NCI-H2227 (cell line): ENCODE measurements at regions not wholly inside any gene's neighbourhood (a gene's known extent, or its start where the extent isn't known, plus 50 kb on each side); places are given as distances from the start of the nearest gene placed in this dataset.

Experiments
- DNase-seq: peaks from one replicate; lab custom pipeline; 2025; ENCODE audit not compliant: unreplicated experiment; lab: John Stamatoyannopoulos, UW

DNA sequence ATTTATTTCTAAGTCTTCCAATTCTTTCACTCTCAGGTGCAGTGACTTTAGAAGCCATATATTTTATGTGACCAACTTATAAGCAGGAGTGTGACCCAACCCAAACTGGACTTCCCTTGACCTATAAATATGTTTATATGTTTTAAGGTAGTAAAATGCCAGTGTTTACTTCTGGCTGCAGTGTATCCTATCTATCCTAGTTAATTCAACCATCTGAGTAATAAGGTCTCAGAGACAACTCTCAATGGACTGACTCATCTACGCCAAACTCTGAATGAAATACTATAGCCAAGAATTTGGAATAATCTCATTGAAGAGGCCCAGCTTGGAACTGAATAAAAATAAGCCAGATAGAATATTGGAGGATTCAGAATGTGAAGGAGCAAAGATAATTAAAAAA lies 544.5 kb upstream of the SORCS1 start:
- no peak for DNase-seq

DNA sequence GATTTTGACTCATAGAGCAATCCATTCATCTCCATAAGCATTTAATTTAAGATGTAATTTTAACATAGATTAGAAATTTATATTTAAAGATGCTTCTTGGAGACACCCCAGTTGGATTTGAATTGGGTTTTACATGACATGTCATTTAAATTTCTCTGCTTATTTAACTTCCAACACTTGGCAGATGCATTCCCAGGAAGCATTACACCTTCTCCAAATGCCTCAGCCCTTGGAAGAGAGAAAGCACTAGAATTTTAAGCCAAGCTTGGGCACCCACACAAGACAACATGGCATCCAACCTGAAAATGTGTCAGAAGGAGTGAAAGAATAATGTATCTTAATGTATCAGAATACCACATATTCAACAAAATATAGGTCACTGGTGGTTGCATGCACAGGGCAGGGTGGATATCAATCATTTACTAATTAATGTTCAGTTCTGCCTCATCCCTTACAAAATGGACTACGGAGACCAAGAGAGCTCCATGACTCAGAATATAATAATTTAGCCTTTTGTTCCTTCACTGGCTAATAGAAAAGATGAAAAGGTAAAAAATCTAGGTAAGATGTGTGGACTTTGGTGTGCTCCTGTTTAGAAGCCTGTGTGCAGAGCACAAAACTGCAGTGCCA lies 541.7 kb upstream of the SORCS1 start:
- no peak for DNase-seq

DNA sequence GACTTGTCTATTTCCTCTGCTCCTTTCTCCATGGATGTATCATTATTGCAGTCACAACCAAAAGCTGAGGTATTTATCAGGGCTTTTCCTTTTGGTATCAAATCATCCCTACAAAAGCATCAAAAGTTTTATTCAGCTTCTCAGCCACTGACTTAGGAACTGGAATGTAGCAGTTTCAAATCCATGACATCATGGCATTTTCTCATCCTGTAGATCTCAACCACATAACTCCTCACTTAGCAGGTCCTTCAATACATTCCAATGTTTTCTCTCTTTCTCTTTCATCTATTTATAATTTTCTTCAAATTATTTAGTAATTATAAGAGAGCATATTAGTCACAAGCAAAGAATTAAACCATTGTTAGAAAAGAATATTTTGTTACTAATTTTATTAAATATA lies 537.4 kb upstream of the SORCS1 start:
- DNase-seq, result no peak

GRCh38 chr10:107692072-107692471 lies 527.6 kb upstream of the SORCS1 start:
- no peak for DNase-seq

DNA sequence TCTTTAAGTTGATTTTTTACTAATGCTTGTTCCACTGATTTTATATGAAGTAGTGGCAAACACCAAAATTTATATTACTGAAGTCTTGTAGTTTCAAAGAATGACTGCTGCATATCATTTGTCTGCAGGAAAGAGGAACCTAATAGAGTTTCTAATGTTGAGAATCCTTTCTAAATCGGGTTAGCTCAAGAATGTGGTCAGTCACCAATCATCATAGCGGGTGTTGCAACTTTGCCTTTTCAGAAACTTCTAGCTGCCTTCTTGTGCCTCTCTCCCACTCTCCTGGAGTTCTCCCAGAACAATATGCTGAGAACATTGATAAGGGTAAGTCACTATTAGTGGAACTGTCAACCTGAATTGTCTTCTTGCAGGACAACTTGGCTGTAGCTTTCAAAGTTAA lies 524.8 kb upstream of the SORCS1 start:
- no peak for DNase-seq

- no peak for DNase-seq
Observed at GRCh38 chr10:107687701-107688100, 523.2 kb upstream of the SORCS1 start.

DNA sequence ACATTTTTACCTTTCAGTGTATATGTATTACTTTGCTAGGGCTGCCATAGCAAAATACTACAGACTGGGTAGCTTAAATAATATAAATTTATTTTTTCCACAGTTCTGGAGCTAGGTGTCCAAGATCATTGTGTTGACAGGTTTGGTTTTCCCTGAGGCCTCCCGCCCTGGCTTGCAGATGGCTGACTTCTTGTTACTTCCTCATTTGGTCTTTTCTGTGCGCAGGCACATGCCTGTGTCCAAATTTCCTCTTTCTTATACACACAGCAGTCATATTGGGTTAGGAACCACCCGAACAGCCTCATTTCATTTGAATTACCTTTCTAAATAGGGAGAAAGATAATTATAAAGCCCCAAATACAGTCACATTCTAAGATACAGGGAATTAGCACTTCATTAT lies 521.6 kb upstream of the SORCS1 start:
- DNase-seq, result no peak

GRCh38 chr10:107671960-107672359 lies 507.5 kb upstream of the SORCS1 start:
- no peak for DNase-seq

GRCh38 chr10:107666214-107666613 lies 501.7 kb upstream of the SORCS1 start:
- DNase-seq, result no peak

DNA sequence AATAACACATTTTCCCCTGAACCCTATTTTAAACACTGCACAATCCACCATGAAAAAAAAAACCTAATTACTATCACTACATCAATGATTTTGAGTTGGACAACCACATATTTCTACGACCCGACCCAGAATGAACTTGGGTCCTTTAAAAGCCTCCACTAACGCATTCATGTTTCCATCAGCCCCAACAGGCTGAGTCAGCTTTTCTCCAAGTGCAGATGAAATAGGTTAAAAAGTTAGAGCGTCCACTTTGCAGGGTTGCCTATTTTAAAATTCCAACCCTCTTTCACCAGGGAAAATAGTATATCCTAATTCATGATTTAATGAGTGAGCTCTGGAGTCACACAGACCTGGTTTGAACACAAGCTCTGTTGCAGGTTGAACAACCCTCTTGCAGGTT lies 501.0 kb upstream of the SORCS1 start:
- no peak for DNase-seq

GRCh38 chr10:107657851-107658250 lies 493.3 kb upstream of the SORCS1 start:
- DNase-seq, result no peak

DNA sequence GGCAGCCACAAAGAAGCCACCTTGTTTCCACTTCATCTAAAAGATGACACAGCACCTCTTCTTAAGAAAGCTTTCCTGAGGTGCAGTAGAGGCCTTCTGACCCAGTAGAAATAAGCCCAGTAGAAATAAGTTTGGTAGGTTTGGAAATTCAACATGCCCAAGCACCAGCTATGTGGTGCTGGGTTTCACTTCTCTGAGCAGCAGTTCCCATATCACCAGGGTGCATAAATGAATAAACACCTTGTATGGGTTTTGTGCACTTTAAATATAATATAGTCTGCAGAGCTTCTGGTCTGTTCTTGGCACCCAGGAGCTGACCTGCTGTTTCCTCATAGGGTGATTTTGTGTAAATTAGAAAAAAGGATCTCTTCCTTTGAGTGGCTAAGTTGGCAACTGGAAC lies 492.4 kb upstream of the SORCS1 start:
- no peak for DNase-seq

DNA sequence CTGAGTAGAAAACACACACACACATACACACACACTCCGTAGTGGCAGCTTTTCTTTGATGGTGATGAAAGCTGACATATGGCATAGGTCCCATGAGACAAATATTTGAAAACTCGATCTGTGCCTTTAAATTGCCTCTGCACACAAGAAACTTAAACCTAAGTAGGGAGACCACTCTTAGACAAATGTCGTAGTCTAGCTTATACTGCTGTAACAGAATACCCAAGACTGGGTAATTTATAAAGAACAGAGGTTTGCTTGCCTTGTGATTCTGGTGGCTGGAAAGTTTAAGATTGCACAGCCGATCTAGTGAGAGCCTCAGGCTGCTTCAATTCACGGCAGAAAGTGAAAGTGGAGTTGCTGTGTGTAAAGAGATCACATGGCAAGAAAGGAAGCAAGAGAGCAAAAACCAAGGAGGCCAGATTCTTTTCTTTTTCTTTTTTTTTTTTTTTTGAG lies 489.4 kb upstream of the SORCS1 start:
- DNase-seq, result no peak

DNA sequence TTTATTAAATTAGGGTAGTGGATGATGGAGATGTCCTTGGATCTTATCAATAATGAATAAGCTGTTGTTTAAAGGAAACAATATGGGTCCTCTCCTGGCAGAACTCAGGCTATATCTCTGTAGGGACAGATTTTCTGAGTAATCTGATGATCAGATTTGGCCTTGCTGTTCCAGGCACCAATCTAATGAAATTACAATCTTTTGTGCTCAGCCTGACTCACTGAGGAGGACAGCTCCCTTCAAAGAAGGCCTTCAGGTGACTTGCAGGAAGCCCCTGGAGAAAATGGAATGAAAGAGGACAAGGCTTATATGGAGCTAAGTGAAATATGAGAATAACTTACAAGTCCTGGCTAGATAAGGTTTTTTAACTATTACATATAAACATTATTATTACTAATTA lies 486.4 kb upstream of the SORCS1 start:
- DNase-seq, result no peak

DNA sequence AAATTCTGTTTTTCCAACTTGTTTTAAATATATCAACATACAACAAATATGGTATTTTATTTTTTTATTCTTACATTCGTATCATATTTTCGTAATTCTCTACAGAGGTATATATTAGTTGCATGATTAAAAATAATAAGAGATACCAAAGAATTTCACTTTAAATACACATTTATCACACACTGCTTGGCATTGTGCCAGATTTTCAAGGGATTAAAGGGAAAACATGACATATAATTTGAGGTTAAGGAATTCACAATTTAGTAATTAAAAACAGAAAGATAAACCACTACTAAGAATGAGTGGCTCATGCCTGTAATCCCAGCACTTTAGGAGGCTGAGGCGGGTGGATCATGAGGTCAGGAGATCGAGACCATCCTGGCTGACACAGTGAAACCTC lies 484.7 kb upstream of the SORCS1 start:
- no peak for DNase-seq

DNA sequence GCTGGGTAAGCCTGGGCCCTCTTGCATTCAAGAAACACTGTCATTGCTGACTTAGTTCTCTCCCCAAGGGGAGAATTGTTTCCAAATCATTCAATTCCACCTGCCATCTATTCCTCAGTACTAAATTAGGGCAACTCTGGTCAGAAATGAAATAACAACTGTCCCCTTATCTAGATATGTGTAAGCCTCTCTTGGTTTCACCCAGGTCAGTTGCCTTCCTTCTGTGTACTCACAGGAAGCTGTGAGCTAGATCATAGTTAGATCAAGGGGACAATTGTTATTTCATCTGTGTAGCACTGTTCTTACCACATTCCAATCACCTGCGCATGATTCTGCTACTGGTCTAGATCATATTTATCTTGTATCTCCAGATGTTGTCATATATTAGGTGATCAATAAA lies 483.0 kb upstream of the SORCS1 start:
- DNase-seq, result no peak

DNA sequence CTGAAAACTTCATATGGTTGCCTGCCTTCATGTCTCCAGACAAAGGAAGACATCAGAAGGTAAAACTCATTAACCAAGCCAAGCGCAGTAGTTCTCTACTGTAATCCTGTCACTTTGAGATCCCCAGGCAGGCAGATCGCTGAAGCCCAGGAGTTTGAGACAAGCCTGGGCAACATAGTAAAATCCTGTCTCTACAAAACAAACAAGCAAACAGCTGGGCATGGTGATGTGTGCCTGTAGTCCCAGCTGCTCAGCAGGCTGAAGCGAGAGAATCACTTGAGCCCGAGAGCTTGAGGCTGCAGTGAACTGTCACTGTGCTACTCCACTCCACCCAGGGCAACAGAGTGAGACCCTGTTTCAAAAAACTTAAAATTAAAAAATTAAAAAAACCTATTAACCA lies 467.4 kb upstream of the SORCS1 start:
- DNase-seq, result no peak

DNA sequence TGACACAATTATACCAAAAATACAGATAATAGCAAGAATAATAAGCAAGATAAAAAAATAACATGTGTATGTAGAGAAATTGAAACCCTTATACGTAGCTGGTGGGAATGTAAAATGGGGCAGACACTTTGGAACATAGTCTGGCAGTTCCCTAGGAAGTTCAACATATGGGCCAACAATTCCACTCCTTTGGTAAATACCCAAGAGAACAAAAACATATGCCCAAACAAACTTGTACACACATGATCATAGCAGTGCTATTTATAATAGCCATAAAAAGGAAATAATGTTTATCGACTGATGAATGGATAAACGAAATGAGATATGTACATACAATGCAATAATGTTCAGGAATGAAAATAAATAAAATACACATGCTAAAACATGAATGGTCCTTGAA lies 462.4 kb upstream of the SORCS1 start:
- DNase-seq, result no peak

DNA sequence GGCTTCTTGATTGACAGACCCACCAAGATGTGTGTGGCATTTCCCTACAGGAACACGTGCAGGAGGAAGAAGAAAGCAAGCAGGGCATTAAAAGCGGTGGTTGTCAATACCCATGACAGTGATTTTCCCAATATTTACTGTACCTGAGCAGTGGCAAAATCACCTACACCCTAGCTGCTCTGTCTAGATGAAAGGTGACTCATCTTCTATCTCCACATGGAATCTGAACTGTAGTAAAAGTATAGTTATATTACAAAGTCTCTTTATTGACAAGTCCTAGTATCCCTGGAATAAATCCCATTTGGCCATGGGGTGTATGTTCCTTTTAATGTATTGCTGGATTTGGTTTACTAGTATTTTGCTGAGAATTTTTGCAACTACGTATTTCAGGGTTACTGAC lies 458.8 kb upstream of the SORCS1 start:
- no peak for DNase-seq

DNA sequence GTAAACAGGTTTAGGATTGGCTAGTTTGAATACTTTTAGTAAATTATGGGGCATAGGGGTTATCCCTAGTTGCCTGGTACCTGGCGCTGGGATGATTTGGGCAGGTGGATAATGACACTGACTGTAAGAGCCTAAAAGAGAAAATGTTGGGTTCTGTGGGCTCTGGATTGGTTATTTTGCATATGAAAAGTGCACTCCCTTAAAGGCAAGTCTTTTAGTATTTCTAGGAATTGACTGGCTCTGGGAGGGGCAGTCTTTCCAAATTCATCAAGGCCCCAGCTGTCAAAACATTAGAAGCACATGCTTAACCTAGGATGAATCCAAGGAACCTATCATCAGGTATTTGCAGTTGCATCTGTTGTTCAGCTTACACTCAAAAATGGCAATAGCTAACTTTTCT lies 454.6 kb upstream of the SORCS1 start:
- no peak for DNase-seq

DNA sequence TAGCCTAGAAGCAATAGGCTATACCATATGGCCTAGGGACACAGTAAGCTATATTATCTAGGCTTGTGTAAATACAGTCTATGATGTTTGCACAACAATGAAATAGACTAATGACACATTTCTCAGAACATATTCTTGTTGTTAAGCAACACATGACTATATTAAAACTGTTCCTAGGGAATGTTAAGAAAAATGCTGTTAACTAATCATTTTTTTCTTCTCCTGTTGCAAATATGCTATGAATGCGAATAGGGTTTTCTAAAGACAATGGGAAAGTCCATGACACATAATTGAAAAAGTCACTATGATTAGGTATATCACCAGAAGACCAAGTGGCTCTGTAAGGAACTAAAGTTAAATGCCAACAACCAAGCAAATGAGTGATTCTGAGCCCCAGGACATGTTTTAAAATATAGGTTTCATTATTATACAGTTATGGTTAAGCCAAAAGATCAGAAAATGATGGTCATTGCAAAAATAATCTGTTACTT lies 454.0 kb upstream of the SORCS1 start:
- no peak for DNase-seq

DNA sequence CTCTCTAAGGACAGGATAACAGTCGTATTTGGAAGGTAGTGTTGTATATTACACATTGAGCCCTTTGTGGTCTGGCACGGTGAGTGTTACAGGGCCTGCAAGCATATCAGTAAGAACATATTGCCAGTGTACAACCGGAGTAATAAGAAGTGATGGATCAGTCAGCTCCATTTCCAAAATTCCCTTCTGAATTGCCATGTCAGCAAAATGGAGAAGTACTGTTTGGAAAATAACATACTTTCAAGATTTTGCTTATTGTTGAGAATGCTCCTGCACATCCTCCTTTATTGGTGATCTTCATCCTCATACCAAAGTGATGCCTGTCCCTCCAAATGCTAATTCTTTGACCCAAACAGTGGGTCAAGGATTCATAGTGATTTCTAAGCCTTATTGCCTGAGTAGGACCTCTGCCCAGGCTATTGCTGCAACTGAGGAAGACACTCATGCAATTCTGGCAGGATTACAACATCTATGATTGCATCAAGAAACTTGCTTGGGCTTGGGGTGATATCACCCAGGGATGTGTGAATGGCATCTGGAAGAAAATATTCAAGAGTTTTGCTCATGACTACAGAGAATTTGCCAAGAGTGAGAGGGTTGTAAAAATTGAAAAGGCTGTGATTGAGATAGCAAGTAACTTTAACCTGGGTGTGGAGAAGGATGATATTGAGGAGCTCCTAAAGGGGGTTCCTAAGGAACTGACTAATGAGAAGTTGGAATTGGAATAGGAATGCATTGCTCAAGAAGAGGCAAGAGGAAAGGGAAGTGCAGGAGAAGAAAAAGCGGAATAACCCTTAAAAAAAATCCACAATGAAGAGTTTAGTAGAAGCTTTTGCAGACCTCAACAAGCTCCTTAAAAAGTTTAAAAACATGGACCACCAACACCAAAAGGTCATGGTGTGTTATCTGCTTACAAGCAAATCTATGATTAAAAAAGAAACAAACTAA lies 452.2 kb upstream of the SORCS1 start:
- no peak for DNase-seq
